ENCODE measurements at regions not wholly inside any gene's neighbourhood (a gene's known extent, or its start where the extent isn't known, plus 50 kb on each side); places are given as distances from the start of the nearest gene placed in this dataset.
A peak's percentile ranks its signal among the peaks of the same experiment; 100 is the strongest.

DNA sequence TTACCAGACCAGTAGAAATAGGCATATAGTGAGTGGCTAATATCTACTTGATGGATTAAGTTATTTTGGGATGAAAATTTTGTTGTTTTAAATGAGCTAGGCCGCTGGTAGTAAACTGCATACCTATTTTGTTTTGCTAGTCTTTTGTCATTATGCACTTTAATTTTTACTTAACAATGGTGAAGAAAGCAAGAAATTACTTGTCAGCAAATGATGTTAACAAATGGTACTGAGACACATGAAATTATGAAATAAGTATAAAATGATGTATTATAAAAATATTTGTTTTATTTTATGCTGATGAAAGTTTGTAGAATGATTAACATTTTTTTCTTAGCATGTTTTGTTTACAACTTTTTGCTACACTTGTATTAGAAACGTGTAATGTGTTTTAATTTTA, 807.7 kb downstream of the TBC1D32 start:
- no peak overlapping the region for H3K4me3 ChIP-seq (ENCODE audit: low read depth in 2 of 2, low read length in 1 of 2)
- ChIA-PET CTCF (no interaction called here), POLR2A (no interaction called here)
- no peak overlapping the region for H3K4me2 ChIP-seq
- no peaks in the 10 kb centered on the region for H3F3A ChIP-seq (replicated peaks; ENCODE audit: insufficient read depth)
- H3K79me2 ChIP-seq (ENCODE audit: insufficient read depth): no peaks in the 10 kb centered on the region
- H3K27me3 ChIP-seq (ENCODE audit: insufficient read depth): no peaks in the 10 kb centered on the region
- H3K9me2 ChIP-seq: no peaks in the 10 kb centered on the region
- WGBS (ENCODE audit: low lambda C conversion rate): 33% methylated on average over 2 of the region's 2 CpGs
- H3K36me3 ChIP-seq (replicated peaks in 1 of 2; ENCODE audit: control insufficient read depth in 1 of 2, insufficient read depth in 2 of 2, low read length in 1 of 2): no peaks in the 10 kb centered on the region
- no peak overlapping the region for H3K9ac ChIP-seq
- H3K9me3 ChIP-seq: no peaks in the 10 kb centered on the region
- H4K20me1 ChIP-seq (ENCODE audit: insufficient read depth): no peaks in the 10 kb centered on the region
- H2AFZ ChIP-seq (ENCODE audit: low read depth): no peak overlapping the region
- TF ChIP-seq, protein P1, sequence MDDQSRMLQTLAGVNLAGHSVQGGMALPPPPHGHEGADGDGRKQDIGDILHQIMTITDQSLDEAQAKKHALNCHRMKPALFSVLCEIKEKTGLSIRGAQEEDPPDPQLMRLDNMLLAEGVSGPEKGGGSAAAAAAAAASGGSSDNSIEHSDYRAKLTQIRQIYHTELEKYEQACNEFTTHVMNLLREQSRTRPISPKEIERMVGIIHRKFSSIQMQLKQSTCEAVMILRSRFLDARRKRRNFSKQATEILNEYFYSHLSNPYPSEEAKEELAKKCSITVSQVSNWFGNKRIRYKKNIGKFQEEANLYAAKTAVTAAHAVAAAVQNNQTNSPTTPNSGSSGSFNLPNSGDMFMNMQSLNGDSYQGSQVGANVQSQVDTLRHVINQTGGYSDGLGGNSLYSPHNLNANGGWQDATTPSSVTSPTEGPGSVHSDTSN (IDR thresholded peaks at IDR 0.05): no peak
- TF ChIP-seq JUND (IDR thresholded peaks at IDR 0.05) (no peak), RXRA (IDR thresholded peaks at IDR 0.05; ENCODE audit: borderline replicate concordance, low read depth) (no peak), CHD2 (IDR thresholded peaks at IDR 0.05; ENCODE audit: low read length, partially characterized antibody) (no peak), EP300 (IDR thresholded peaks at IDR 0.05; ENCODE audit: borderline replicate concordance in 1 of 2, low read depth in 1 of 2, low read length in 1 of 2) (no peak), SMC3 (IDR thresholded peaks at IDR 0.05; ENCODE audit: low read depth, low read length) (no peak), FOXJ3 (CRISPR knock-in tag; IDR thresholded peaks at IDR 0.05) (no peak)
- TF ChIP-seq, protein P2, sequence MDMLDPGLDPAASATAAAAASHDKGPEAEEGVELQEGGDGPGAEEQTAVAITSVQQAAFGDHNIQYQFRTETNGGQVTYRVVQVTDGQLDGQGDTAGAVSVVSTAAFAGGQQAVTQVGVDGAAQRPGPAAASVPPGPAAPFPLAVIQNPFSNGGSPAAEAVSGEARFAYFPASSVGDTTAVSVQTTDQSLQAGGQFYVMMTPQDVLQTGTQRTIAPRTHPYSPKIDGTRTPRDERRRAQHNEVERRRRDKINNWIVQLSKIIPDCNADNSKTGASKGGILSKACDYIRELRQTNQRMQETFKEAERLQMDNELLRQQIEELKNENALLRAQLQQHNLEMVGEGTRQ (IDR thresholded peaks at IDR 0.05; ENCODE audit: borderline replicate concordance, low read depth, low read length): no peak
- TF ChIP-seq, protein P3, sequence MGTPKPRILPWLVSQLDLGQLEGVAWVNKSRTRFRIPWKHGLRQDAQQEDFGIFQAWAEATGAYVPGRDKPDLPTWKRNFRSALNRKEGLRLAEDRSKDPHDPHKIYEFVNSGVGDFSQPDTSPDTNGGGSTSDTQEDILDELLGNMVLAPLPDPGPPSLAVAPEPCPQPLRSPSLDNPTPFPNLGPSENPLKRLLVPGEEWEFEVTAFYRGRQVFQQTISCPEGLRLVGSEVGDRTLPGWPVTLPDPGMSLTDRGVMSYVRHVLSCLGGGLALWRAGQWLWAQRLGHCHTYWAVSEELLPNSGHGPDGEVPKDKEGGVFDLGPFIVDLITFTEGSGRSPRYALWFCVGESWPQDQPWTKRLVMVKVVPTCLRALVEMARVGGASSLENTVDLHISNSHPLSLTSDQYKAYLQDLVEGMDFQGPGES (IDR thresholded peaks at IDR 0.05; ENCODE audit: low read depth, low read length): no peak
- TF ChIP-seq, protein P4, sequence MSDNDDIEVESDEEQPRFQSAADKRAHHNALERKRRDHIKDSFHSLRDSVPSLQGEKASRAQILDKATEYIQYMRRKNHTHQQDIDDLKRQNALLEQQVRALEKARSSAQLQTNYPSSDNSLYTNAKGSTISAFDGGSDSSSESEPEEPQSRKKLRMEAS (IDR thresholded peaks at IDR 0.05; ENCODE audit: low read depth): no peak
- no peaks in the 10 kb centered on the region for H3K4me1 ChIP-seq (ENCODE audit: control insufficient read depth in 1 of 2, insufficient read depth in 2 of 2, low read depth in 1 of 2, low read length in 1 of 2)
- no peak overlapping the region for H3K27ac ChIP-seq (ENCODE audit: low read depth in 2 of 2, low read length in 1 of 2)
- DNase-seq: no peak

DNA sequence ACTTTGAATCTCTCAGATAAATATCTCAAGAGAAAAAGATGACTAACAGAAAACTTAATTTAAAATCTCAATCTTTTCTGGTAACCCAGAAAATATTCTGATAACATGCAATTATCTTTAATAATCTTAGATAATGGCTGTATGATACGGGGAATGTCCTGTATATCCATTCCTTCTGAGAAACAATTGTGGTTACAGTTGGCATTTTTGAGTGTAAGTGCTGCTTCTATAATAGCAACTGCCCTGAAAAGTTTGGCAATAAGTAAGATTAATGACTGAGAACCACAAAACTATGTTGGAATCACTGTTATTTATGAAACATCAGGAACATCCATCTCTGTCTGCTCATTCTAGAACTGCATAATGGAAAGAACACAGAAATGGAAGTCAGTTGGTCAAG, 819.7 kb downstream of the TBC1D32 start:
- Histone ChIP-seq H3K9me3 (no peaks in the 10 kb centered on the region), H3K9ac (no peak overlapping the region), H3F3A (replicated peaks; ENCODE audit: insufficient read depth) (no peaks in the 10 kb centered on the region), H3K27me3 (ENCODE audit: insufficient read depth) (no peaks in the 10 kb centered on the region), H3K4me3 (ENCODE audit: low read depth in 2 of 2, low read length in 1 of 2) (no peak overlapping the region; a peak in 1 of 4 replicates), H3K4me1 (ENCODE audit: control insufficient read depth in 1 of 2, insufficient read depth in 2 of 2, low read depth in 1 of 2, low read length in 1 of 2) (no peaks in the 10 kb centered on the region), H2AFZ (ENCODE audit: low read depth) (no peak overlapping the region), H3K4me2 (no peak overlapping the region), H3K27ac (ENCODE audit: low read depth in 2 of 2, low read length in 1 of 2) (no peak overlapping the region), H3K36me3 (replicated peaks in 1 of 2; ENCODE audit: control insufficient read depth in 1 of 2, insufficient read depth in 2 of 2, low read length in 1 of 2) (no peaks in the 10 kb centered on the region), H3K79me2 (ENCODE audit: insufficient read depth) (no peaks in the 10 kb centered on the region), H3K9me2 (no peaks in the 10 kb centered on the region), H4K20me1 (ENCODE audit: insufficient read depth) (no peaks in the 10 kb centered on the region)
- CTCF ChIA-PET: no interaction called here
- no peak for TF ChIP-seq MEF2A (IDR thresholded peaks at IDR 0.05; ENCODE audit: borderline replicate concordance, low read depth)
- peak; percentile 14; the same call in 1 of the 2 replicates for TF ChIP-seq TCF12 (IDR thresholded peaks at IDR 0.05)
- TF ChIP-seq TEAD4 (IDR thresholded peaks at IDR 0.05; ENCODE audit: borderline replicate concordance, insufficient read depth): no peak
- TF ChIP-seq, protein P1 (IDR thresholded peaks at IDR 0.05): peak; percentile 40
- TF ChIP-seq MXI1 (IDR thresholded peaks at IDR 0.05; ENCODE audit: low read depth, low read length): no peak
- POLR2A ChIA-PET: no interaction called here
- WGBS (ENCODE audit: low lambda C conversion rate): 3% methylated on average over 1 of the region's 1 CpG
- no peak for DNase-seq
